Adrenal gland (tissue), 5 donors: ENCODE measurements at regions not wholly inside any gene's neighbourhood (a gene's known extent, or its start where the extent isn't known, plus 50 kb on each side); places are given as distances from the start of the nearest gene placed in this dataset.

Experiments
- POLR2A ChIP-seq, 2 donors: fragments of 450-650 bp; IDR thresholded peaks; one replicate each; pipeline ENCODE4 v1.6.1; 2017; ENCODE audit warnings: antibody characterized with exemption in 2 of 2, mild to moderate bottlenecking in 2 of 2, moderate library complexity in 1 of 2
- TF ChIP-seq, protein P1 (sequence below), 6 experiments: fragments of 450-650 bp in 4 of 6; fragments of 200-600 bp in 2 of 6; sonication (generic) in 1 of 6; IDR thresholded peaks; 1 replicate in 5 of 6; 2 replicates in 1 of 6; pipeline versions ENCODE4 v1.5.1 to v1.8.0; 2016 to 2021; ENCODE audit warnings: antibody characterized with exemption in 6 of 6, mild to moderate bottlenecking in 2 of 6, moderate library complexity in 1 of 6
- donor health status: DM: no; HTN: no; CAD: no.

DNA sequence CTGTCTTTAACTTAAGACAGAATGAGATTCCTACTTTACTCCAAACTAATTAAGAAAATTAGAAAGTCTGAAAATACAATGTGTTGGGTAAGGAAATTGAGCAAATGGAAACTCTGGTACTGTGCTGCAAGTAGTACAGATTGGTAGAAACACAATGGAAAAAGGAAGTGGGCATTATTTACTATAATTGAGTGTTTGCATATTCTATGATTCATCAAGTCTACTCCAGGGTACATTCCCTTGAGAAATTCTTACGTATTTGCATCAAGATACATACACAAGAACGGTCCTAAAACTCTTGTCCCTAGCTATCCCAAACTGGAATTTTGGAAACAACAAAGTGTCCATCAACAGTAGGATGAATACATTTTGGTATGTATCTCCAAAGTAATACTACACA lies 123.5 kb upstream of the TARS1 start:
- TF ChIP-seq, protein P1, sequence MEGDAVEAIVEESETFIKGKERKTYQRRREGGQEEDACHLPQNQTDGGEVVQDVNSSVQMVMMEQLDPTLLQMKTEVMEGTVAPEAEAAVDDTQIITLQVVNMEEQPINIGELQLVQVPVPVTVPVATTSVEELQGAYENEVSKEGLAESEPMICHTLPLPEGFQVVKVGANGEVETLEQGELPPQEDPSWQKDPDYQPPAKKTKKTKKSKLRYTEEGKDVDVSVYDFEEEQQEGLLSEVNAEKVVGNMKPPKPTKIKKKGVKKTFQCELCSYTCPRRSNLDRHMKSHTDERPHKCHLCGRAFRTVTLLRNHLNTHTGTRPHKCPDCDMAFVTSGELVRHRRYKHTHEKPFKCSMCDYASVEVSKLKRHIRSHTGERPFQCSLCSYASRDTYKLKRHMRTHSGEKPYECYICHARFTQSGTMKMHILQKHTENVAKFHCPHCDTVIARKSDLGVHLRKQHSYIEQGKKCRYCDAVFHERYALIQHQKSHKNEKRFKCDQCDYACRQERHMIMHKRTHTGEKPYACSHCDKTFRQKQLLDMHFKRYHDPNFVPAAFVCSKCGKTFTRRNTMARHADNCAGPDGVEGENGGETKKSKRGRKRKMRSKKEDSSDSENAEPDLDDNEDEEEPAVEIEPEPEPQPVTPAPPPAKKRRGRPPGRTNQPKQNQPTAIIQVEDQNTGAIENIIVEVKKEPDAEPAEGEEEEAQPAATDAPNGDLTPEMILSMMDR (IDR thresholded peaks at IDR 0.05), result no peak
- no peak for TF ChIP-seq POLR2A (IDR thresholded peaks at IDR 0.05)
